ENCODE measurements at regions not wholly inside any gene's neighbourhood (a gene's known extent, or its start where the extent isn't known, plus 50 kb on each side); places are given as distances from the start of the nearest gene placed in this dataset.

GRCh38 chr10:21057989-21058388 is 160.9 kb upstream of the NEBL start:
- no peaks in the 10 kb centered on the region for H3K36me3 ChIP-seq (ENCODE audit: control insufficient read depth in 1 of 2, insufficient read depth in 2 of 2, low read depth in 1 of 2, low read length in 2 of 2)
- H2BK120ac ChIP-seq (ENCODE audit: low read depth, low read length): no peak overlapping the region
- no peak overlapping the region for H2BK12ac ChIP-seq (ENCODE audit: low read length in 2 of 2)
- H3K4ac ChIP-seq (ENCODE audit: low read depth in 1 of 2, low read length in 2 of 2): no peak overlapping the region
- no peaks in the 10 kb centered on the region for H3K27me3 ChIP-seq (ENCODE audit: control insufficient read depth in 1 of 2, insufficient read depth in 1 of 2, low read length in 2 of 2)
- H4K8ac ChIP-seq (ENCODE audit: low read length): no peak overlapping the region
- no peak overlapping the region for H2BK15ac ChIP-seq (ENCODE audit: low read depth, poor library complexity, severe bottlenecking)
- H3K4me2 ChIP-seq (ENCODE audit: low read length, poor library complexity, severe bottlenecking): no peak overlapping the region
- H3K4me3 ChIP-seq (ENCODE audit: insufficient read depth in 1 of 2, low read depth in 1 of 2, low read length in 2 of 2): no peak overlapping the region
- H2AK5ac ChIP-seq (ENCODE audit: low read length, severe bottlenecking): no peak overlapping the region
- no peak overlapping the region for H4K91ac ChIP-seq (ENCODE audit: low read length)
- H3K27ac ChIP-seq (ENCODE audit: low read length, poor library complexity, severe bottlenecking): no peak overlapping the region
- H2BK5ac ChIP-seq (ENCODE audit: low read depth, low read length, poor library complexity, severe bottlenecking): no peak overlapping the region
- H3K23ac ChIP-seq (ENCODE audit: low read length in 2 of 2): no peak overlapping the region
- no peak overlapping the region for H3K18ac ChIP-seq (ENCODE audit: low read depth in 1 of 2, low read length in 2 of 2)
- H3K9me3 ChIP-seq (ENCODE audit: control insufficient read depth, low read length): peaks cover 43% of the 10 kb centered on the region
- no peak overlapping the region for H3K14ac ChIP-seq (ENCODE audit: low read length in 2 of 2)
- H2AFZ ChIP-seq (ENCODE audit: low read depth, low read length): no peak overlapping the region
- H3K9ac ChIP-seq (ENCODE audit: low read length): no peak overlapping the region
- DNase-seq: no peak
- H3K4me1 ChIP-seq (ENCODE audit: control insufficient read depth, insufficient read depth, low read depth, low read length): no peaks in the 10 kb centered on the region
- no peaks in the 10 kb centered on the region for H3K79me1 ChIP-seq (replicated peaks; ENCODE audit: low read length, poor library complexity, severe bottlenecking)

GRCh38 chr10:21057436-21057835 is 160.3 kb upstream of the NEBL start:
- no peak overlapping the region for H4K8ac ChIP-seq (ENCODE audit: low read length)
- no peak overlapping the region for H4K91ac ChIP-seq (ENCODE audit: low read length)
- no peaks in the 10 kb centered on the region for H3K79me1 ChIP-seq (replicated peaks; ENCODE audit: low read length, poor library complexity, severe bottlenecking)
- no peak overlapping the region for H3K4me2 ChIP-seq (ENCODE audit: low read length, poor library complexity, severe bottlenecking)
- H3K27ac ChIP-seq (ENCODE audit: low read length, poor library complexity, severe bottlenecking): no peak overlapping the region
- no peak for DNase-seq
- H3K18ac ChIP-seq (ENCODE audit: low read depth in 1 of 2, low read length in 2 of 2): no peak overlapping the region
- H3K27me3 ChIP-seq (ENCODE audit: control insufficient read depth in 1 of 2, insufficient read depth in 1 of 2, low read length in 2 of 2): no peaks in the 10 kb centered on the region
- no peaks in the 10 kb centered on the region for H3K36me3 ChIP-seq (ENCODE audit: control insufficient read depth in 1 of 2, insufficient read depth in 2 of 2, low read depth in 1 of 2, low read length in 2 of 2)
- H3K14ac ChIP-seq (ENCODE audit: low read length in 2 of 2): no peak overlapping the region
- no peak overlapping the region for H2AFZ ChIP-seq (ENCODE audit: low read depth, low read length)
- H3K9ac ChIP-seq (ENCODE audit: low read length): no peak overlapping the region
- H3K9me3 ChIP-seq (ENCODE audit: control insufficient read depth, low read length): peaks cover 46% of the 10 kb centered on the region
- WGBS: 89% methylated on average over 6 of the region's 8 CpGs
- no peak overlapping the region for H2BK12ac ChIP-seq (ENCODE audit: low read length in 2 of 2)
- H2BK120ac ChIP-seq (ENCODE audit: low read depth, low read length): no peak overlapping the region
- H3K23ac ChIP-seq (ENCODE audit: low read length in 2 of 2): no peak overlapping the region
- no peak overlapping the region for H3K4me3 ChIP-seq (ENCODE audit: insufficient read depth in 1 of 2, low read depth in 1 of 2, low read length in 2 of 2)
- no peak overlapping the region for H2BK15ac ChIP-seq (ENCODE audit: low read depth, poor library complexity, severe bottlenecking)
- no peak overlapping the region for H3K4ac ChIP-seq (ENCODE audit: low read depth in 1 of 2, low read length in 2 of 2)
- H2BK5ac ChIP-seq (ENCODE audit: low read depth, low read length, poor library complexity, severe bottlenecking): no peak overlapping the region
- H2AK5ac ChIP-seq (ENCODE audit: low read length, severe bottlenecking): no peak overlapping the region
- no peaks in the 10 kb centered on the region for H3K4me1 ChIP-seq (ENCODE audit: control insufficient read depth, insufficient read depth, low read depth, low read length)

GRCh38 chr10:21056461-21056860 is 159.3 kb upstream of the NEBL start:
- Histone ChIP-seq H2BK15ac (ENCODE audit: low read depth, poor library complexity, severe bottlenecking) (no peak overlapping the region), H2AFZ (ENCODE audit: low read depth, low read length) (no peak overlapping the region), H3K36me3 (ENCODE audit: control insufficient read depth in 1 of 2, insufficient read depth in 2 of 2, low read depth in 1 of 2, low read length in 2 of 2) (no peaks in the 10 kb centered on the region), H2BK120ac (ENCODE audit: low read depth, low read length) (no peak overlapping the region), H2BK12ac (ENCODE audit: low read length in 2 of 2) (no peak overlapping the region), H3K4me1 (ENCODE audit: control insufficient read depth, insufficient read depth, low read depth, low read length) (no peaks in the 10 kb centered on the region), H4K8ac (ENCODE audit: low read length) (no peak overlapping the region), H3K27me3 (ENCODE audit: control insufficient read depth in 1 of 2, insufficient read depth in 1 of 2, low read length in 2 of 2) (no peaks in the 10 kb centered on the region), H2AK5ac (ENCODE audit: low read length, severe bottlenecking) (no peak overlapping the region), H3K4me2 (ENCODE audit: low read length, poor library complexity, severe bottlenecking) (no peak overlapping the region), H3K79me1 (replicated peaks; ENCODE audit: low read length, poor library complexity, severe bottlenecking) (no peaks in the 10 kb centered on the region), H2BK5ac (ENCODE audit: low read depth, low read length, poor library complexity, severe bottlenecking) (no peak overlapping the region), H3K18ac (ENCODE audit: low read depth in 1 of 2, low read length in 2 of 2) (no peak overlapping the region), H4K91ac (ENCODE audit: low read length) (no peak overlapping the region), H3K23ac (ENCODE audit: low read length in 2 of 2) (no peak overlapping the region), H3K9me3 (ENCODE audit: control insufficient read depth, low read length) (peaks cover 50% of the 10 kb centered on the region), H3K9ac (ENCODE audit: low read length) (no peak overlapping the region), H3K27ac (ENCODE audit: low read length, poor library complexity, severe bottlenecking) (no peak overlapping the region), H3K4ac (ENCODE audit: low read depth in 1 of 2, low read length in 2 of 2) (no peak overlapping the region), H3K4me3 (ENCODE audit: insufficient read depth in 1 of 2, low read depth in 1 of 2, low read length in 2 of 2) (no peak overlapping the region), H3K14ac (ENCODE audit: low read length in 2 of 2) (no peak overlapping the region)
- WGBS: no CpG with 5 or more reads among the region's 4 CpGs
- DNase-seq: no peak

GRCh38 chr10:21055339-21056135 is 158.4 kb upstream of the NEBL start:
- no peaks in the 10 kb centered on the region for H3K79me1 ChIP-seq (replicated peaks; ENCODE audit: low read length, poor library complexity, severe bottlenecking)
- H3K4ac ChIP-seq (ENCODE audit: low read depth in 1 of 2, low read length in 2 of 2): no peak overlapping the region
- H2AFZ ChIP-seq (ENCODE audit: low read depth, low read length): no peak overlapping the region
- H3K36me3 ChIP-seq (ENCODE audit: control insufficient read depth in 1 of 2, insufficient read depth in 2 of 2, low read depth in 1 of 2, low read length in 2 of 2): no peaks in the 10 kb centered on the region
- H3K4me3 ChIP-seq (ENCODE audit: insufficient read depth in 1 of 2, low read depth in 1 of 2, low read length in 2 of 2): no peak overlapping the region
- no peak overlapping the region for H3K9ac ChIP-seq (ENCODE audit: low read length)
- H4K8ac ChIP-seq (ENCODE audit: low read length): peak overlapping the region; percentile 7
- H3K4me1 ChIP-seq (ENCODE audit: control insufficient read depth, insufficient read depth, low read depth, low read length): no peaks in the 10 kb centered on the region
- DNase-seq: no peak
- H3K27me3 ChIP-seq (ENCODE audit: control insufficient read depth in 1 of 2, insufficient read depth in 1 of 2, low read length in 2 of 2): no peaks in the 10 kb centered on the region
- H3K18ac ChIP-seq (ENCODE audit: low read depth in 1 of 2, low read length in 2 of 2): no peak overlapping the region
- H3K4me2 ChIP-seq (ENCODE audit: low read length, poor library complexity, severe bottlenecking): no peak overlapping the region
- peaks cover 49% of the 10 kb centered on the region for H3K9me3 ChIP-seq (ENCODE audit: control insufficient read depth, low read length)
- no peak overlapping the region for H2BK15ac ChIP-seq (ENCODE audit: low read depth, poor library complexity, severe bottlenecking)
- no peak overlapping the region for H2BK5ac ChIP-seq (ENCODE audit: low read depth, low read length, poor library complexity, severe bottlenecking)
- H3K27ac ChIP-seq (ENCODE audit: low read length, poor library complexity, severe bottlenecking): no peak overlapping the region
- no peak overlapping the region for H2BK12ac ChIP-seq (ENCODE audit: low read length in 2 of 2)
- H2AK5ac ChIP-seq (ENCODE audit: low read length, severe bottlenecking): no peak overlapping the region
- no peak overlapping the region for H3K14ac ChIP-seq (ENCODE audit: low read length in 2 of 2)
- WGBS: 82% methylated on average over 11 of the region's 12 CpGs
- no peak overlapping the region for H4K91ac ChIP-seq (ENCODE audit: low read length)
- H3K23ac ChIP-seq (ENCODE audit: low read length in 2 of 2): no peak overlapping the region
- H2BK120ac ChIP-seq (ENCODE audit: low read depth, low read length): no peak overlapping the region
